ENCODE measurements at regions not wholly inside any gene's neighbourhood (a gene's known extent, or its start where the extent isn't known, plus 50 kb on each side); places are given as distances from the start of the nearest gene placed in this dataset.

DNA sequence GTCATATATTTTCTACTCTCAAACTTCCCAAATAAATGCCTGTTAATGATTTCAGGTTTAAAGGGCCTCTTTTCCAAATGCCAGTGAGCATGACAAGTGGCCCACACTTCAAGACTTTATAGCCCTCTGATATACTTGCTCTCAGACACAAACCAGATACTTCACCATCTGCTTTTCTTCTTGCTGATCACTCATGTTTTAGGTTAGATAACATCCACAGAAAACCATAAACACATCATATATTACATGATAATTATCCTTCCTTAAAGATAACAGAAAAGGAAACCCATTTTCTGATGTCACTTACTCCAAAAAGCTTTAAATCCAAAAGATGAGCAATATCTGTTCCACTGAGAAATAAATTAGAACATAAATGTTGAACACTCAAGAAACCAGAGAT is 723.5 kb downstream of the LTN1 start:
- DNase-seq, result no peak

DNA sequence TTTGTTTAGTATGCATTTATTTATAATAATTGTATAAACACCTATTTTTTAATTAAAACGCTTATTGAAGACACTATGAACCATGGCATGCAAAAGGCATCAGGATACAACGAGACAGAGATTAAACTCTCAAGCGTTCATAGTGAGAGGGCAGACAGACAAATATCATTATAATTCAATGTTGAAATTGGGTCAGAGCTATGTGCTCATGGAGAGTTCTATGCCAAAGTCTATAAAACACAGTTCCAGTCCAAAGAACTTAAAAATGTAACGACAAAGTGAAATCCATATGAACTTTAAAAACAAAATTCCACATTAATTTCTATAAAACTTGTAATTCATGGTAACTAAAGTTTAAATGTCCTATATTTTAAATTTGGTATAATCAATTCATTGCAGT is 724.0 kb downstream of the LTN1 start:
- no peak for DNase-seq

DNA sequence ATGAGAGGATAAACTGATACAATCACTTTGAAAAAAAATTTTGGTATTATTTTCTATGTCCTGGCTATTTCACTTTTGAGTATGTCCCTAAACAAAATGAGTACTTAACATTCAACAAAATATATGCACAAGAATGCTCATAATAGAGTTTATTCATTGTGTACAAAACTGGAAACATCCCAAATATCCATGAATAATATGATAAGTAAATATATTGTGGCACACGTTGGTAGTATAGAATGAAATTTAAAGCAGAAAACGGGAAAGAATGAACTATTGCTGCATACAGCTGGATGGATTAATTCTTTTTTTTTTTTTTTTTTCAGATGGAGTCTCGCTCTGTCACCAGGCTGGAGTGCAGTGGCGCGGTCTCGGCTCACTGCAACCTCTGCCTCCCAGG is 725.2 kb downstream of the LTN1 start:
- DNase-seq, result no peak

DNA sequence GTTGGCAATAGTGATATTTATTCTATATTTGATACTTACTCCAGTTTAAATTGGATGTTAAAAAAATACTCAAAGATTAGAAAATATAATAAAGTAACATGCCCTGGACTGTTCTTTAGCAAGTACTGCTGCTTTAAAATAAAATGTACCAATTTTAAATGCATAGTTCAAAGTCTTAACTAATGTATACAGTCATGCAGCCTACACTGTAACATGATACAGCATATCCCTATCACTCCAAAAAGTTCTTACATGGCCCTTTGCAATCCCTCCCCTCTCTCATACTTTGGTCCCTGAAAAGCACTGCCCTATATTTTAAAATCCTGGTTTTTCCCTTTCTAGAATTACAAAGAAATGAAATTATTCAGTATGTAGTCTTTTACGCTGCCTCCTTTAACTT is 726.6 kb downstream of the LTN1 start:
- DNase-seq, result no peak

DNA sequence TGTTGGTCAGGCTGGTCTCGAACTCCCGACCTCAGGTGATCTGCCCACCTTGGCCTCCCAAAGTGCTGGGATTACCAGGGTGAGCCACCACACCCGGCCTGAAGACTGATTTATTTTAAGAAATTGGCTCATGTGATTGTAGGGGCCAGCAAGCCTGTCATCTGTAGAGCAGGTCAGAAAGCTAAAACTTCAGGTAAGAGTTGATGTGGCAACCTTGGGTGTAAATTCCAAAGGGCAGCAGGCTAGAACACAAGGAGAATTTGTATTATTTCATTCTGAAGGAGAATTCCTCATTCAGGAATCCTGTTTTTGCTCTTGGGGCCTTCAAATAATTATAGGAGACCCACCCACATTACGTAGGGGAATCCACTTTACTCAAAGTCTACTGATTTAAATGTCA is 728.7 kb downstream of the LTN1 start:
- no peak for DNase-seq

DNA sequence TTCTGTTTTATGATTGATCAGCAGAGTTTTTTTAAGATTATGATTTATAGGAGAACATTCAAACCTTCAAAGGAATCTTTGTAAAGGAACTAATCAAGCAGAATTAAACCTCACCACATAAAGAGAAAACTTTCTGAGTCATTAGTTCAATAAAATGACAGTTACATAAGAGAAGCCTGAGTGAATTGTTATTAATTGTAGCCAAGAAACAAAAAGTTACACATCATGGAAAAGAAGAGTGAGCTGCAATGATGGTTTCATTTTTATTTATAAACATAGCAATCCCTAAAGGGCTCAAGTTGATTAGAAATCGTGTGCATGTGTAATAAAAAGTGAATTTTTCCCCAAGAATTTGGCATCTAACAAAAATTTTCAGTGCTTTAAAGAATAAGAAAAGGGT is 731.4 kb downstream of the LTN1 start:
- DNase-seq, result no peak

DNA sequence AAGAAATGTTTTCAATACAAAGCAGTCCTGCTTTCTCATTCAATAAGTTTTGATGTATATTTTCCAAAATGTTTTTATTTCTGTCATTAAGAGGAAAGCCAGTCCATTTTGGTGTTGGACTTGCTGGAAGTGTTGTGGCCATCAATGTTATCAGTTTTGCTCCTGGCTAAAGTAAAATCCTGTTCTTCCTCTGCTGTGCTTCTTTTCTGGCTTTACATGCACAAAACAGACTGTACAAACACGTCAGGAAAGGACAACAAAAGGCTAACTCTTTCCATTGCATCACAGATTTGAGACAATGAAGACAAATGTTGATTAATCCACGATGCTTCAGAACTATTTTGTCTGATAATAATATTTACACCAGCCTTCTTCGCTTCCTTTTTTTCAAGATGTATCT is 735.4 kb downstream of the LTN1 start:
- no peak for DNase-seq

DNA sequence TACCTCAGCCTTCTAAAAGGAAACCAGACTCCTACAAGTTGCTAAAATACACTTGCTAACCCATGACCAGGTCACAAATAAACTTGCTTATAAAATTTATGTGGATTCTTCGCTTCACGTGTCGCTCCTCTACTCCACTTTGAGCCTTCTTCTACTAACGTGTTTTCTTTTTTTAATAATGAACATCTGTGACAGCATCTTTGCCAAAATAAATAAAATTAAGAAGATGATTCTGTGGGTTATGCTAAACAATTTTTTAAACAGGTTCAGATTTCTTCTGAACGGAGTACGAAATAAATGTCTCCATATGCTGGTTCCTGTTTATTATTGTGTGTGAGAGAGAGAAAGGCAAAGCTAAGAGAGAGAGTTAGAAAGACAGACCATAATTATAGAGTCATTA is 735.8 kb downstream of the LTN1 start:
- no peak for DNase-seq

DNA sequence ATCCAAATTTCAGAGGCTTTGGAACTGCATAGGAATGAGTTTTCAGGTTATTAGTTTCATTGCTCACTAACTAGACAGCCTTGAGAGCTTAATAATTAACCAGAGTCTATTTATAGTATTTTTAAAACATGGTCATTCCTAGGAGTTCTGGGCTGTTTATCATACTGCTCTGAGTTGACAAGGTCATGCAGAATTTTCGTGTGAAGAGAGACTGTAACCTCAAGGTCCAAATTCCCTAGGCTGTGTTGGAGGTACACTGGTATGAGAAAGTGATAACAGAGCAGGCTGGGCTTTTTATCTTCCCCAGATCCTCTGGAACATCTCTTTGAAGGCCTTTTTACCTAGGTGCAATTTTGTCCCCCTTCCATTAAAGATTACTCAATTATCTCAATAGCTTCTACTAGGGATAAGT is 736.3 kb downstream of the LTN1 start:
- DNase-seq, result peak; percentile 50

DNA sequence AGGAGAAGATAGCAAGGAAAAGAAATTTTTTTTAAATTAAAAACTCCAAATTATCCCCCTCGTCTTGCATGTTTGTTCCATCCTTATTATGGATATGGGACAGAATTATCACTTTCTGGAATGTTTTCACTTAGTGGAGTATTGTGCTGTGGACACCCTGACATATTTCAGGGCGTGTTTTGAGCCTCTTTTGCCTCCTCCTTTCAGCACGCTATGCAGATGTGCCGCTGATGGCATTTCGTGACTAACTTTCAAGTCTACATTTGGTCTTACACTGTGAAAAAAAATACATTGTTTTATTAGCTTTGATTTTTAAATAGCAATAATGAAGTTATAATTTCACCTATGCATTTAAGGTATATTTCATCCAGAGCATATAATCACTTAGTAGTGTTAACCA is 738.7 kb downstream of the LTN1 start:
- peak; percentile 63 for DNase-seq

DNA sequence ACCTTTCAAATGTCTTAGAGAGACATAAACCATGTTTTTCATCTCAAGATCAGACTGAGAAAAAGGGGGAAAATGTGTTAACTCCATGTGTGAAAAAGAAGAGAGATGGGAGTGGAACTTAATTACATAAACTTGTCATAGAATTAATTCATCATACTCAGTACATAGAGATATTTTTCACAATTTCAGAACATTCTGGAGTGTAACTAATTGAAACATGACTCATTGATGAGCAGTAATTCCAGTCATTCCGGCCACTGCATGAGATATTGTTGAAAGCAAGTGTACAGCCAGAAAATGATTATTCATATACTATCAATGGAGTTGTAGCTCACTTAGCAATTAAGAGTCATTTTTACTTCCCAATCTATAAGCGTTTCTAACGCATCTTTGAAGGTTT is 739.3 kb downstream of the LTN1 start:
- DNase-seq, result peak; percentile 79

DNA sequence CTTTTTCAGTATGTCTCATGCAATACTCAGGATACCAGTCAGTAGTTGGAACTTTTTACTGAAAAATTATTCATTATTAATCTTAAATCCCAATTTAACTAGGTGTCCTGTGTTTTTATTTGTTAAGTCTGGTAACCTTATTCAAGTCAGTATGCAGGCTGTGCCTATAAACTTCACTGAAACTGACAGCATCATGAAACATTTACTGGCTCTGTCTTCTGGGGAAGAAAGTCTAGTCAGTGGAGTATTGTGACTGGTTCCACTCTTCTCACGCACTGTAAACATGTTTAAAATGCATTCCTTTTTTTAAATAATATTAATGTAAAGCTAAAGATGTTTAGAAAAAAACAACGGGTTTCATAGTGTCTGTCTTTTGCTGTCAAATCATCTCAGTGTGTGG is 739.7 kb downstream of the LTN1 start:
- DNase-seq, result peak; percentile 51

DNA sequence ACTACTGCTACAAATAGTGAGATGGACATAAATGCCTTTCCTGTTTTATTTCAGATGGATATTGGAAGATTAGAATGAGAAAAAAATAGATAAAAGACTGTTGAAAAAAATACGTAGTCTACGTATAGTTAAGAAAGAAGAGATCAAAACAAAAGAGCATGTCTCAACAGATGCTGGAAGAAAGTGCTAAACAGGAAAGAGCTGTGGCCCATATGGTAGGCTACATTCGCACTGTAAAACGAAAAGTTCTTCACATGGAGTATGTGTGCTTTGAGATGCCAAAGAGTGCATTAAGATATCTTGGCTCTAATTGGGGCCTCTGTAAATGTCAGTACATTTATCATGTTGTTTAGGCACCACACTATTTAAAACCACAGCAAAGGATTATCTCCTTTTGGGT is 741.7 kb downstream of the LTN1 start:
- DNase-seq, result no peak

DNA sequence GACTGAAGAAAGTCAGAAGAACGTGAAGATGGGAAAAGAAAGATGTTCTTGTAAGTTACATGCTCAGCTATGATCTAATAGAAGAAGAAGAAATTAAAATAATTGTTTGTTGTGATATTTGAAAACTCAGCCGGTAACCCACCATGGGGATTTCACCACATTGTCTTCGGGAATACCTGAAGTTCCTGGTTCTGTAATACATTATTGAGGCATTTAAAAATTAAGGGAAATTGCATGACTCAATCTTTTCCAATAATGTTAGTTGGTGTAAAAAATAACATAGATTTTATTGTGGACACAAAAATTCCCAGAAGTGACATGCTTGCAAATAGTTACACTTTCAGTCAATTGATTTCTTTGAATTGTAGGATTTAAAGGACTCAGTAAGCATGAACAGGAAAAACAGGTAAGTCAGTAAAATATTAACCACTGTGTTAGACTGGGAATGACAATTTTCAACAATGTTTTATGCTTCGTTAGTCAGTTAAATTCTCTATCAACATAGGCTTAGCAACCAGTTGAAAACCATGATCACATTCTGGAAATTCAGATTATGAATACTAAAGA is 745.1 kb downstream of the LTN1 start:
- no peak for DNase-seq

DNA sequence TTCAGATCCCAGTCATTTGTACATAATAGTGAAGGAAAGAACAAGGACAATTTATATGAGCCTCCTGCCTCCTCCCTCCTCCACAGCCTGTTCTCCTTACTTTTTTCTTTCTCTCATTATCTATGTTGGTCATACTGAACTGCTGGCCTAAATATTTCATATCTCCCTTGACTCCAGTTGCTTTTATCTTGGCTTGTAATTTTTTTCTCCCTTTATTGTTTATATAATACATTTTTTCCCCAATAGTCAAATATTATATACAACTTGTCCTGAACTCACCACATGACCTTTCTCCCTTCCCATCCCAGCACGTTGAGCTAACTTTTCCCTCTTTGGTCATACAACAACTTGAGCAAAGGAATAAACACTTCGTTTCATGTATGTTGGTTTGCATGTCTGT is 752.1 kb downstream of the LTN1 start:
- DNase-seq, result peak; percentile 27

DNA sequence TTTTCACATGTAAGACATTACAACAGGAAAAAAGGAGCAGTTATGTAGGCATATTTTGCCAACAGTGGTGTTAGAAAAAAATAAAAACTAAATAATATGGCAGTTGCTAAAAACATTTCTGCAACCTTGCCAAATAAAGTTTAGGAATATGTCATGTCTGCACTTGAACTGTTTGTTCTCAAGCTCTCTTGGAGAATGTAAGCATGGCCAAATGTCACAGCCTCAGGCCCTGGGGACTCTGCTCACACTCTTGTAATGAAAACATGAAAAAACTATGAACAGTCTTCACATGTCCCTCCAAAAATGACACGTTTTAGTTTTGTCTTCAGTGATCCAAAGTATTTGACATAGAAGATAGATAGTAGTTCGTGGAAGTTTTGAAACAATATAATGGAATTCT is 753.3 kb downstream of the LTN1 start:
- peak; percentile 19 for DNase-seq

DNA sequence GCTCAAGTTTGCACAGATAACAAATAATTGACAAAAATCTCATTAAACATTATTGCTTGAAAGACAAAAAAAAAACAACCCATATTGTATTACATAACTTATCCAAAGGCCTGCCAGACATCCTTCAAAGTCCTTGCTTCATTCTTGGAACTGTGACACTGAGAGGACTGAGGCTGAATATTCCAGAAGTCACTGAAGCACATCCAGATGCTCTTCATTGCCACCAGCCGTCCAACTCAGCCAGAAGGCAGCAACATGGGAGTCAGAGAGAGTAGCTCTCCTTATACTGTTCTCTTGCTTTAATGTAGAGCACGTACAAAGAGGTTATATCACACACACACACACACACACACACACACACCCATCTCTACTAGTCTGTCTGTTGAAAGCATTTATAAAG is 755.0 kb downstream of the LTN1 start:
- DNase-seq, result no peak

DNA sequence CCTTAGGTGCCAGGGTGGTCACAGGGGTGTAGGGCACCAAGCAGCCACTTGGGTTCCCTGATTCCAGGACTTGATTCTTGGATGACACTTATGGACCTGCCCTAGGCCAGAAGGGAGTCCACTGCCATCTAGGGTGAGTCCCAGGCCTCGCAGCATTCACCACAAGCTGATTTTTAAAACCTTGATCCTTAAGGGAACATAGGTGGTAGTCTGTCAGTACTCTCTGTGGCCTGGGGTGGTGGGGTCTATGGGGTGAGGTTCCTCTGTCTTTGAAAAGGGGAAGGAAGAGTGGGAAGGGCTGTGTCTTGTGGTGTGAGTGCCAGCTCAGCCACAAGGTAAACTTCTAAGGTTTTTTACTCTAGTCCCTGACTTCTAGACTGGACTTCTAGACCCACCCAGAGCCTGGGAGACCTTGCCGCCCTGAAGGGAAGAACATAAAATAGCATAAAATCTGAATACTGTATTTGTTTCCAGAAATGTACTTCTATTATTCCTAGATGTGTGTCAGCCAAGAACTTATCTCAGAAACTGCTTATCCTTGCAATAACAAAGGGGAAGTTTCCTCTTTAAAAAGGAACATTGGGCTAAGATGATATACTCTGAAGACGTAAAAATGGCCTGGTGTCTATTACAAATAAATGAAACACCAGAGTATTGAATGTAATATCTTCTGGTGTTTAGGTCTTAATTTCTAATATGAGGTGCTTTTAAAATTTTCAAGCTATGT is 757.3 kb downstream of the LTN1 start:
- no peak for DNase-seq

DNA sequence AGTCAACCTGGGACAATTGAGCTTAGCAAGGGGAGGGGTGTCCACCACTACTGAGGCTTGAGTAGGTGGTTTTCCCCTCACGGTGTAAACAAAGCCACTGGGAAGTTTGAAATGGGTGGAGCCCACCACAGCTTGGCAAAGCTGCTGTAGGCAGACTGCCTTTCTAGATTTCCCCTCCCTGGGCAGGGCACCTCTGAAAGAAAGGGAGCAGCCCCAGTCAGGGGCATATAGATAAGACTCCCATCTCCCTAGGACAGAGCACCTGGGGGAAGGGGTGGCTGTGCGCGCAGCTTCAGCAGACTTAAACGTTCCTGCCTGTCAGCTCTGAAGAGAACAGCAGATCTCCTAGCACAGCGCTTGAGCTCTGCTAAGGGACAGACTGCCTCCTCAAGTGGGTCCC is 758.4 kb downstream of the LTN1 start:
- no peak for DNase-seq

DNA sequence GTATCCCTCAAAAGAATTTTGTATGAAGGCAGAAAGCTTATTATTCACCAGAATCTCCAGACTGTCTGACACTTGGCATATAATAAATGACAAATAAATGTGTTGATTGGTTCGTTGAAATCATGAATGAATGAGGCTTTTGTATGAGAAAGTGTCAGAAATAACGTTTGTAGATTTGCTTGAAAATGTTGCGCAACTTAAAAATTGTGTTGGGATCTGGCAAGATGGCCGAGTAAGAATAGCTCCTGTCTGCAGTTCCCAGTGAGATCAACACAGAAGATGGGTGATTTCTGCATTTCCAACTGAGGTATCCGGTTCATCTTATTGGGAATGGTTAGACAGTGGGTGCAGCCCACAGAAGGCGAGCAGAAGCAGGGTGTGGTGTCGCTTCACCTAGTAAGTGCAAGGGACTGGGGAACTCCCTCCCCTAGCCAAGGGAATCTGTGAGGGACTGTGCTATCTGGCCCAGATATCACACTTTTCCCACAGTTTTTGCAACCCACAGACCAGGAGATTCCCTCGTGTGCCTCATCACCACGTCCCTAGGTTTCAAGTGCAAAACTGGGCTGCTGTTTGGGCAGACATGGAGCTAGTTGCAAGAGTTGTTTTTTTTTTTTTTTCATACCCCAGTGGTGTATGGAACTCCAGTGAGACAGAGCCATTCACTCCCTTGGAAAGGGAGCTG is 759.0 kb downstream of the LTN1 start:
- no peak for DNase-seq

DNA sequence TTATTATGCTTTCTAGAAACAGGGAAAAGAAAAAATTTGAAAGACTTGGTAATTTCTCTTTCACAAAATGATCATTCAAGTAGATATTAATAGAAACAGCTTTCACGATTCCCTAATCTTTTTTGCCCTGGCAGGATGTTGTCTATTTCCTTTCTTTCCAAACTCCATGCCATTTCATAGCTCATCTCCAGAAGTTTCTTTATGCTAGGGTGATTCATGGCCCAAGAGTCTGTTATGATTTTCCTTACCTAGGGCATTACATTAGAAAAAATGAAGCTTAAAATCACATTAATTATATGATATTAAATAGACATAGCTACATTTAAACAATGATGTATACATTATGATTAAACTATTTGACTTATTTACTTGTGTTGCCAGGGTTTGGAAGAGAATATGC is 762.1 kb downstream of the LTN1 start:
- peak; percentile 44 for DNase-seq

DNA sequence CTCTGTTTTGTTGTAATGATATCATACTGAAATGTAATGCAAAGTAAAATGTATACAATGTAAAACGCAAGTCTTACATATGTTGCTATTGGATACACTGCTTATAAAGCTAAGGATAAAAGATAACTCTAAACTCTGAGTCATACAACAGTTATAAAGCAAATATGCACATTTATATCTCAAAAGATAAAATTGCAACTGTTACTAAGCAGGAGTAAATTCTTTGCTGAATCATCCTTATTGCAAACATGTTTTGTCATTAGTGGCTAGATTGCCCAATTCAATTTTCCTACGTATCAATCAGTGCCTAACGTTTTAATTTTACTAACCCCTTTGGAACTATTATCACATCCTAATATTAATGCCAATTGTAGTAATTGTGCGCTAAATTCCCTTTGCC is 762.9 kb downstream of the LTN1 start:
- peak; percentile 72 for DNase-seq

DNA sequence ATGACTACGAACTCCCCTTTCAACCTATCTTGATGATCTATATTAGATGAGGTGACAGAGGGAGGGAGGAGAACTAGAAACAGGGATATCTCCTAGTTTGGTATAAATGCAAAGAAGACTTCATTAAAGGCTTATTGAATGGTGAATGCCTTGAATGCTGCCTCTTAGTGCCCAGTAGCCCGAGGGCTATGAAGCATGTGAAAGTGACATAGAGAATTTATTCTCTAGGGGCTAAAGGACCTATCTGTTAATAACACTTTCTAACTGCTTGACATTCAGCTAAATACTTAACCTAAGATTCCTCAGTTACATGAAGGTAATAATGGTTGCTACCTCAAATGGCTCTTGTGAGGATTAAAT is 764.1 kb downstream of the LTN1 start:
- no peak for DNase-seq

DNA sequence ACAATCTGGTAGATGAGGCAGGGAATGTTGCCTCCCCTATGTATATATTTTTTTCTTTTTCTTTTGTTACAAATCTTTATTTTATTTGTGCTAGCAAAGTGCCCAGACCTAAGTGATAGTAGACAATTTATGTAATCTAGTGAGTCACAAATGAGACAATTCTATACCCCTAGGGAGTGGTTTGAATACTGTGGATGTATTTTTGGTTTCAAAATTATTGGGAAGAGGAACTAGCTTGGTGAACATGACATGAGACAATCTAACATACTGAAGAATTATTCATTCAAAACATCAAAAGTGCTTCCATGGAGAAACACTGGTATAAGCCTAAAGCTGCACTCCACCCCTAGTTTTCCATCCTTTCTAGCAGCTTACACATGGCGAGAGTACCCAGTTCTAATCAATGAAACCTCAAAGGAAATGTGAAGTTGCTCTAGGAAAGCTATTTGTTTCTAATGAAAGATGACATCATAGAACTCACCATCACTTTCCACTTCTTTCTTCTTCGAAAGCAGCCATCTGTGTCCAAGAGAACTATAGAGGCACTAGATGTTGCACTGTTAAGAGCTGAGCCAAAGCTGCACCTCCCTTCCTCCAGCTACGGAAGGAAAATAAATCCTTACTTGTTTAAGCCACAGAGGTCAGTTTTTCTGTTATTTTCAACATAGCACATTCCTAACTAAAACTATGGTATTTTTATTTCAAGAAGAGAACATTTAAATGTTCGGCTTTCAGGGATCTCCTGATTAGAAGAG is 764.6 kb downstream of the LTN1 start:
- peak; percentile 27 for DNase-seq
